Suprapubic skin (tissue), 4 donors: ENCODE measurements at regions not wholly inside any gene's neighbourhood (a gene's known extent, or its start where the extent isn't known, plus 50 kb on each side); places are given as distances from the start of the nearest gene placed in this dataset.

Experiments
- DNase-seq, 2 donors: peaks; one replicate each; pipeline ENCODE4 v3.0.0-alpha.2; 2019; ENCODE audit warnings: low spot score in 2 of 2
- H3K27ac ChIP-seq: fragments of 200-600 bp; sonication (generic); one replicate; pipeline ENCODE4 v1.5.1; 2019
- H3K27me3 ChIP-seq: fragments of 200-600 bp; sonication (generic); one replicate; pipeline ENCODE4 v1.5.1; 2019
- H3K36me3 ChIP-seq: fragments of 200-600 bp; sonication (generic); one replicate; pipeline ENCODE4 v1.5.1; 2019
- H3K4me1 ChIP-seq: fragments of 200-600 bp; sonication (generic); one replicate; pipeline ENCODE4 v1.5.1; 2019
- H3K4me3 ChIP-seq: fragments of 200-600 bp; sonication (generic); one replicate; pipeline ENCODE4 v1.5.1; 2019; ENCODE audit warnings: mild to moderate bottlenecking
- H3K9me3 ChIP-seq: fragments of 200-600 bp; sonication (generic); one replicate; pipeline ENCODE4 v1.5.1; 2019
- CTCF ChIP-seq, 2 donors: fragments of 200-600 bp in 1 of 2; fragments of 450-650 bp in 1 of 2; sonication (generic) in 1 of 2; IDR thresholded peaks; one replicate each; pipeline ENCODE4 v1.5.1; 2016 to 2019; ENCODE audit warnings: antibody characterized with exemption in 2 of 2, mild to moderate bottlenecking in 1 of 2, moderate library complexity in 1 of 2
- EP300 ChIP-seq: sonication (generic); formaldehyde crosslinking; IDR thresholded peaks from one replicate; pipeline ENCODE4 v1.6.1; 2017; ENCODE audit warnings: antibody characterized with exemption
- POLR2A ChIP-seq, 2 donors: fragments of 450-650 bp; IDR thresholded peaks; one replicate each; pipeline ENCODE4 v1.6.1; 2017; ENCODE audit warnings: antibody characterized with exemption in 2 of 2, mild to moderate bottlenecking in 2 of 2, moderate library complexity in 2 of 2
- POLR2AphosphoS5 ChIP-seq, 3 donors: sonication (generic); formaldehyde crosslinking; IDR thresholded peaks; one replicate each; pipeline ENCODE4 v1.6.1; 2017; ENCODE audit warnings: antibody characterized with exemption in 3 of 3
- WGBS: methylation state at CpG from one replicate; pipeline ENCODE4 v1.1.5; 2018; 5-methylcytosine and 5-hydroxymethylcytosine counted together

GRCh38 chr9:135255841-135256580 lies 168.5 kb downstream of the OLFM1 start:
- H3K4me3 ChIP-seq, result no peak overlapping the region
- H3K27ac ChIP-seq, result no peak overlapping the region
- no peak for DNase-seq
- H3K36me3 ChIP-seq, result no peaks in the 10 kb centered on the region
- TF ChIP-seq POLR2A (IDR thresholded peaks at IDR 0.05) (no peak), POLR2AphosphoS5 (IDR thresholded peaks at IDR 0.05) (no peak), EP300 (no peak), CTCF (IDR thresholded peaks at IDR 0.05) (no peak)
- H3K4me1 ChIP-seq, result peaks cover 8% of the 10 kb centered on the region
- peaks cover 67% of the 10 kb centered on the region for H3K27me3 ChIP-seq
- 85% methylated on average over 23 of the region's 23 CpGs for WGBS
- H3K9me3 ChIP-seq, result no peaks in the 10 kb centered on the region

GRCh38 chr9:135256581-135257354 lies 169.3 kb downstream of the OLFM1 start:
- TF ChIP-seq EP300 (no peak), POLR2A (IDR thresholded peaks at IDR 0.05) (no peak), POLR2AphosphoS5 (IDR thresholded peaks at IDR 0.05) (no peak), CTCF (IDR thresholded peaks at IDR 0.05) (no peak)
- WGBS, result 70% methylated on average over 22 of the region's 26 CpGs
- Histone ChIP-seq H3K9me3 (no peaks in the 10 kb centered on the region), H3K27ac (no peak overlapping the region), H3K4me1 (peaks cover 8% of the 10 kb centered on the region), H3K27me3 (peaks cover 66% of the 10 kb centered on the region), H3K36me3 (no peaks in the 10 kb centered on the region), H3K4me3 (no peak overlapping the region)
- no peak for DNase-seq

GRCh38 chr9:135258461-135258860 lies 171.0 kb downstream of the OLFM1 start:
- H3K27ac ChIP-seq, result no peak overlapping the region
- WGBS, result 96% methylated on average over 23 of the region's 23 CpGs
- peaks cover 75% of the 10 kb centered on the region for H3K27me3 ChIP-seq
- H3K36me3 ChIP-seq, result no peaks in the 10 kb centered on the region
- no peak overlapping the region for H3K4me3 ChIP-seq
- H3K9me3 ChIP-seq, result no peaks in the 10 kb centered on the region
- no peak for TF ChIP-seq CTCF (IDR thresholded peaks at IDR 0.05)
- TF ChIP-seq POLR2AphosphoS5 (IDR thresholded peaks at IDR 0.05), result no peak
- no peak for TF ChIP-seq POLR2A (IDR thresholded peaks at IDR 0.05)
- TF ChIP-seq EP300, result no peak
- H3K4me1 ChIP-seq, result peaks cover 3% of the 10 kb centered on the region
- no peak for DNase-seq

GRCh38 chr9:135259273-135259672 lies 171.8 kb downstream of the OLFM1 start:
- Histone ChIP-seq H3K36me3 (no peaks in the 10 kb centered on the region), H3K27ac (no peak overlapping the region), H3K9me3 (no peaks in the 10 kb centered on the region), H3K4me1 (no peaks in the 10 kb centered on the region), H3K4me3 (no peak overlapping the region), H3K27me3 (peaks cover 75% of the 10 kb centered on the region)
- DNase-seq, result no peak
- WGBS, result 88% methylated on average over 18 of the region's 19 CpGs
- no peak for TF ChIP-seq POLR2AphosphoS5 (IDR thresholded peaks at IDR 0.05)
- no peak for TF ChIP-seq EP300
- TF ChIP-seq POLR2A (IDR thresholded peaks at IDR 0.05), result no peak

GRCh38 chr9:135260221-135261180 lies 173.0 kb downstream of the OLFM1 start:
- no peak overlapping the region for H3K27ac ChIP-seq
- TF ChIP-seq EP300 (no peak), CTCF (IDR thresholded peaks at IDR 0.05) (no peak), POLR2AphosphoS5 (IDR thresholded peaks at IDR 0.05) (no peak), POLR2A (IDR thresholded peaks at IDR 0.05) (no peak)
- no peaks in the 10 kb centered on the region for H3K9me3 ChIP-seq
- H3K4me3 ChIP-seq, result no peak overlapping the region
- peaks cover 79% of the 10 kb centered on the region for H3K27me3 ChIP-seq
- H3K36me3 ChIP-seq, result no peaks in the 10 kb centered on the region
- no peaks in the 10 kb centered on the region for H3K4me1 ChIP-seq
- 51% methylated on average over 31 of the region's 35 CpGs for WGBS
- no peak for DNase-seq
